ENCODE measurements at regions not wholly inside any gene's neighbourhood (a gene's known extent, or its start where the extent isn't known, plus 50 kb on each side); places are given as distances from the start of the nearest gene placed in this dataset.

- Histone ChIP-seq H3K36me3 (ENCODE audit: control insufficient read depth, insufficient read depth, low read length) (no peaks in the 10 kb centered on the region), H3K27me3 (replicated peaks; ENCODE audit: control insufficient read depth, insufficient read depth, low read length) (no peaks in the 10 kb centered on the region), H3K9me3 (no peaks in the 10 kb centered on the region), H3K4me3 (ENCODE audit: low read depth, low read length) (no peak overlapping the region), H3K4me1 (no peaks in the 10 kb centered on the region)
- TF ChIP-seq, protein P1, sequence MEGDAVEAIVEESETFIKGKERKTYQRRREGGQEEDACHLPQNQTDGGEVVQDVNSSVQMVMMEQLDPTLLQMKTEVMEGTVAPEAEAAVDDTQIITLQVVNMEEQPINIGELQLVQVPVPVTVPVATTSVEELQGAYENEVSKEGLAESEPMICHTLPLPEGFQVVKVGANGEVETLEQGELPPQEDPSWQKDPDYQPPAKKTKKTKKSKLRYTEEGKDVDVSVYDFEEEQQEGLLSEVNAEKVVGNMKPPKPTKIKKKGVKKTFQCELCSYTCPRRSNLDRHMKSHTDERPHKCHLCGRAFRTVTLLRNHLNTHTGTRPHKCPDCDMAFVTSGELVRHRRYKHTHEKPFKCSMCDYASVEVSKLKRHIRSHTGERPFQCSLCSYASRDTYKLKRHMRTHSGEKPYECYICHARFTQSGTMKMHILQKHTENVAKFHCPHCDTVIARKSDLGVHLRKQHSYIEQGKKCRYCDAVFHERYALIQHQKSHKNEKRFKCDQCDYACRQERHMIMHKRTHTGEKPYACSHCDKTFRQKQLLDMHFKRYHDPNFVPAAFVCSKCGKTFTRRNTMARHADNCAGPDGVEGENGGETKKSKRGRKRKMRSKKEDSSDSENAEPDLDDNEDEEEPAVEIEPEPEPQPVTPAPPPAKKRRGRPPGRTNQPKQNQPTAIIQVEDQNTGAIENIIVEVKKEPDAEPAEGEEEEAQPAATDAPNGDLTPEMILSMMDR (IDR thresholded peaks at IDR 0.05; ENCODE audit: insufficient read depth in 1 of 2, low read depth in 1 of 2, low read length in 1 of 2, severe bottlenecking in 1 of 2, unreplicated experiment in 1 of 2), result no peak
- POLR2A ChIA-PET, result no interaction called here
- H3K4me3 Mint-ChIP-seq (ENCODE audit: unreplicated experiment), result no peak overlapping the region
- H3K4me1 Mint-ChIP-seq (ENCODE audit: low read depth, unreplicated experiment), result no peaks in the 10 kb centered on the region
- H3K27me3 Mint-ChIP-seq (ENCODE audit: insufficient read depth, unreplicated experiment), result no peaks in the 10 kb centered on the region
- DNase-seq, result no peak
- intact Hi-C loops (cut with micrococcal nuclease; ENCODE audit: unreplicated experiment), result no loop called here
- no peak overlapping the region for H3K27ac Mint-ChIP-seq (ENCODE audit: unreplicated experiment)
- no peaks in the 10 kb centered on the region for H3K36me3 Mint-ChIP-seq (ENCODE audit: insufficient read depth, unreplicated experiment)
- no TSS peak for BruUV-seq (replicated peaks)
- H3K9me3 Mint-ChIP-seq (ENCODE audit: unreplicated experiment), result no peaks in the 10 kb centered on the region
- CTCF ChIA-PET, result no interaction called here
These were observed 589.4 kb upstream of the FAM174A start for GRCh38 chr5:99945478-99946442.

DNA sequence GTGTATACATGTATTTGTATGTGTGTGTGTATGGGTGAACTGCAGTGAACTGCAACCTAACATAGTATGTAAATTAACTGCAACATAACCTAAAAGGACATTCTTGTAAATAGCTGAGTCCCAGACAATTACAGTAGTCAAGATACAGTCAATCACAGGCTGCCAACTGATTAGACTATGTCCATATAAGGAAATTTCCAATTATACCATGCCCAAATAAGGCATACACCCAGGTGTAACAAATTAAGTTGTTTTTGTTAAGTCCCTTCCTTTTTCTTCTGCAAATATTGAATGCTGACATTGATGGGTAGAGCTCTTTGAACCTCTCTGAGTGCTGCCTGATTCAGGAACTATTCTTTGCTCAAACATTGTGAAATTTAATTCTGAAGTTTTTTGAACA is 594.6 kb upstream of the FAM174A start:
- intact Hi-C loops (cut with micrococcal nuclease; ENCODE audit: unreplicated experiment), result no loop called here
- no peaks in the 10 kb centered on the region for H3K36me3 Mint-ChIP-seq (ENCODE audit: insufficient read depth, unreplicated experiment)
- H3K4me1 Mint-ChIP-seq (ENCODE audit: low read depth, unreplicated experiment), result no peaks in the 10 kb centered on the region
- Histone ChIP-seq H3K27me3 (replicated peaks; ENCODE audit: control insufficient read depth, insufficient read depth, low read length) (no peaks in the 10 kb centered on the region), H3K4me1 (no peaks in the 10 kb centered on the region), H3K36me3 (ENCODE audit: control insufficient read depth, insufficient read depth, low read length) (no peaks in the 10 kb centered on the region), H3K9me3 (no peaks in the 10 kb centered on the region), H3K4me3 (ENCODE audit: low read depth, low read length) (no peak overlapping the region)
- no peak overlapping the region for H3K27ac Mint-ChIP-seq (ENCODE audit: unreplicated experiment)
- TF ChIP-seq, protein P1 (IDR thresholded peaks at IDR 0.05; ENCODE audit: insufficient read depth in 1 of 2, low read depth in 1 of 2, low read length in 1 of 2, severe bottlenecking in 1 of 2, unreplicated experiment in 1 of 2), result no peak
- no peaks in the 10 kb centered on the region for H3K9me3 Mint-ChIP-seq (ENCODE audit: unreplicated experiment)
- DNase-seq, result no peak
- no peak overlapping the region for H3K4me3 Mint-ChIP-seq (ENCODE audit: unreplicated experiment)
- ChIA-PET CTCF (no interaction called here), POLR2A (no interaction called here)
- peaks cover 3% of the 10 kb centered on the region for H3K27me3 Mint-ChIP-seq (ENCODE audit: insufficient read depth, unreplicated experiment)
- BruUV-seq (replicated peaks), result no TSS peak

GRCh38 chr5:99936911-99937310 is 598.3 kb upstream of the FAM174A start:
- TF ChIP-seq, protein P1 (IDR thresholded peaks at IDR 0.05; ENCODE audit: insufficient read depth in 1 of 2, low read depth in 1 of 2, low read length in 1 of 2, severe bottlenecking in 1 of 2, unreplicated experiment in 1 of 2), result no peak
- no peak for DNase-seq
- Histone ChIP-seq H3K9me3 (no peaks in the 10 kb centered on the region), H3K27me3 (replicated peaks; ENCODE audit: control insufficient read depth, insufficient read depth, low read length) (no peaks in the 10 kb centered on the region), H3K36me3 (ENCODE audit: control insufficient read depth, insufficient read depth, low read length) (no peaks in the 10 kb centered on the region), H3K4me3 (ENCODE audit: low read depth, low read length) (no peak overlapping the region), H3K4me1 (no peaks in the 10 kb centered on the region)
- ChIA-PET POLR2A (no interaction called here), CTCF (no interaction called here)
- H3K36me3 Mint-ChIP-seq (ENCODE audit: insufficient read depth, unreplicated experiment), result no peaks in the 10 kb centered on the region
- H3K9me3 Mint-ChIP-seq (ENCODE audit: unreplicated experiment), result no peaks in the 10 kb centered on the region
- BruUV-seq (replicated peaks), result no TSS peak
- H3K4me3 Mint-ChIP-seq (ENCODE audit: unreplicated experiment), result no peak overlapping the region
- H3K27me3 Mint-ChIP-seq (ENCODE audit: insufficient read depth, unreplicated experiment), result peaks cover 3% of the 10 kb centered on the region
- intact Hi-C loops (cut with micrococcal nuclease; ENCODE audit: unreplicated experiment), result no loop called here
- no peaks in the 10 kb centered on the region for H3K4me1 Mint-ChIP-seq (ENCODE audit: low read depth, unreplicated experiment)
- H3K27ac Mint-ChIP-seq (ENCODE audit: unreplicated experiment), result no peak overlapping the region
